ENCODE measurements at regions not wholly inside any gene's neighbourhood (a gene's known extent, or its start where the extent isn't known, plus 50 kb on each side); places are given as distances from the start of the nearest gene placed in this dataset.

DNA sequence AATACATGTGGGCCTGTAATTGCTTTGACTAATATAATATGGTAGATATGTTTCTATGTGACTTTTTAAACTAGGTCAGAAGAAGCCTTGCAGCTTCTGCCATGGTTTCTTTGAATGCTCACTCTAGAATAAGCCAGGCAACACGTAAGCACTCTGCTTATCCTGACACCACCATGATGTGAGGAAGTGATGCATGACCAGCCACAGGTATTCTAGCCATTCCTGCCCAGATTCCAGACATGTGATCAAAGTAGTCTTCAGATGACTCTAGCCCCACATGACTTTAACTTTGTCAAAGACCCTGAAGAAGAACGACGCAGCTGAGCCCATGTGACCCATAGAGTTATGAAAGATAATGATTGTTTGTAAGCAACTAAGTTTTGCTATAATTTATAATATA, 276.1 kb upstream of the NCAM1 start:
- TF ChIP-seq, protein P1, sequence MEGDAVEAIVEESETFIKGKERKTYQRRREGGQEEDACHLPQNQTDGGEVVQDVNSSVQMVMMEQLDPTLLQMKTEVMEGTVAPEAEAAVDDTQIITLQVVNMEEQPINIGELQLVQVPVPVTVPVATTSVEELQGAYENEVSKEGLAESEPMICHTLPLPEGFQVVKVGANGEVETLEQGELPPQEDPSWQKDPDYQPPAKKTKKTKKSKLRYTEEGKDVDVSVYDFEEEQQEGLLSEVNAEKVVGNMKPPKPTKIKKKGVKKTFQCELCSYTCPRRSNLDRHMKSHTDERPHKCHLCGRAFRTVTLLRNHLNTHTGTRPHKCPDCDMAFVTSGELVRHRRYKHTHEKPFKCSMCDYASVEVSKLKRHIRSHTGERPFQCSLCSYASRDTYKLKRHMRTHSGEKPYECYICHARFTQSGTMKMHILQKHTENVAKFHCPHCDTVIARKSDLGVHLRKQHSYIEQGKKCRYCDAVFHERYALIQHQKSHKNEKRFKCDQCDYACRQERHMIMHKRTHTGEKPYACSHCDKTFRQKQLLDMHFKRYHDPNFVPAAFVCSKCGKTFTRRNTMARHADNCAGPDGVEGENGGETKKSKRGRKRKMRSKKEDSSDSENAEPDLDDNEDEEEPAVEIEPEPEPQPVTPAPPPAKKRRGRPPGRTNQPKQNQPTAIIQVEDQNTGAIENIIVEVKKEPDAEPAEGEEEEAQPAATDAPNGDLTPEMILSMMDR (conservative IDR thresholded peaks at IDR 0.05 in 1 of 2, IDR thresholded peaks at IDR 0.05 in 1 of 2; ENCODE audit: extremely low read depth in 1 of 2, insufficient read depth in 1 of 2, low read depth in 1 of 2, low read length in 2 of 2), result no peak
- TF ChIP-seq EZH2 (IDR thresholded peaks at IDR 0.05; ENCODE audit: borderline replicate concordance, low read length), result no peak
